ENCODE measurements at regions not wholly inside any gene's neighbourhood (a gene's known extent, or its start where the extent isn't known, plus 50 kb on each side); places are given as distances from the start of the nearest gene placed in this dataset.

DNA sequence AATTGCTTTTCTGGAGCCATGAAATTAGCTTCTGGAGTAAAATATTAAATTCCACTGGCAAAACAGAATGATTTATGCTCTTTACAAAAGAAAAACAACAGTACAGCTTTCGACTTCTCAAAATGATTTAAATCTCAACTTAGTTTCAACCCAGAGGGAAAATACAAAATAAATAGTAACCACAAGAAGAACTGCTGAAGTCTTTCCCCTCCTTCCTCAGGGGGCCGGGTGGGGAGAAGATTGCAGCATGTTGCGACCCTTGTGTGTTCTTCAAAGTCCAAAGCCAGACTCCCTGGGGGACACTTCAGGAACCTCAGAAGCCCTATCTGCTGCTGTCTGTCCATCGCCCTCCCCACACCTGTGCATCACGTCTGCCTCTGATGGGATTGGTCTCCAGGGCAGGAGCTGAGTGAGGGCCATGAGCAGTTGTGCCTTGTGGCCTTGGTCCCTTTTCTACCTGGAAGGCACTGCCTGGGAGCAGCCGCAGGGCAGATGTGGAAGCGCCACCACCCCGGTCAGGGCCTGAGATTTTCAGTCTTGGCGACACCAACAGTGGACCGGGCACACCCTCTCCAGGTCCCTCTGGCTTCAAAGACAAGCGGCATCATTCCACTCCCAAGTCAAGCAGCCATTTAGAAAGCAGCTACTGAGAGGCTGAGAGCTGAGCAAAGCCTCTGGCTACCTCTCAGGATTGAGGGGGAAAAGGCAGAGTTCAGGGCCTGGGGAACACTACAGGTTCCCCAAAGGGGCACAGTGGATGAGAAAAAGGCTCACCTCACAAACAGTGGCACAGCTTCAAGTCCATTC is 210.1 kb upstream of the RAB6C start:
- H3K36me3 Mint-ChIP-seq, result no peaks in the 10 kb centered on the region
- DNase-seq (ENCODE audit: low spot score in 2 of 2), result no peak
- H3K27ac Mint-ChIP-seq, result no peak overlapping the region
- ATAC-seq, result no peak
- H3K9me3 Mint-ChIP-seq, result peaks cover 0 to 5% of the 10 kb centered on the region in 2 donors

GRCh38 chr2:129771418-129772189 is 207.9 kb upstream of the RAB6C start:
- peaks cover 0 to 5% of the 10 kb centered on the region in 2 donors for H3K9me3 Mint-ChIP-seq

DNA sequence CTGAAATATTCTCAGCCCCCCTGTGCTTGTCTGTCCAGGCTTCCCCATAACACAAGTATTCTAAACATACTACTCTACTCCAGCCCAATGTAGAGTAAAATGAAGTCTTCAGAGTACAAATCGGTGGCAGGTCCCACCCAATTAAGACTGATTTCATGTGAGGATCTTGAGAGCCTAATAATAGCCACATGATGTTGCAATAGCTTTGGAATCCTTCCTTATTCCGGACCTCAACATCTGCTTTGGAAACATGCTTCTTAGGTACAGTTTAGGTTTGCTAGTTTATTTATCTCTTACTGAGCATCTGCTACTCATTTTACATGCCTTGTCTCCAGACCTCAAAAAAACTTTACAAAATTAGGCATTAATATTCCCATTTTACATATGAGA is 207.3 kb upstream of the RAB6C start:
- ATAC-seq (no peak), DNase-seq (ENCODE audit: low spot score in 2 of 2) (no peak)
- Mint-ChIP-seq H3K27ac (no peak overlapping the region), H3K36me3 (no peaks in the 10 kb centered on the region), H3K9me3 (peaks cover 0 to 5% of the 10 kb centered on the region in 2 donors)

More at GRCh38 chr2:129771418-129772189, 207.9 kb upstream of the RAB6C start:
- Mint-ChIP-seq H3K36me3 (no peaks in the 10 kb centered on the region), H3K27ac (no peak overlapping the region)
- ATAC-seq (no peak), DNase-seq (ENCODE audit: low spot score in 2 of 2) (no peak)

DNA sequence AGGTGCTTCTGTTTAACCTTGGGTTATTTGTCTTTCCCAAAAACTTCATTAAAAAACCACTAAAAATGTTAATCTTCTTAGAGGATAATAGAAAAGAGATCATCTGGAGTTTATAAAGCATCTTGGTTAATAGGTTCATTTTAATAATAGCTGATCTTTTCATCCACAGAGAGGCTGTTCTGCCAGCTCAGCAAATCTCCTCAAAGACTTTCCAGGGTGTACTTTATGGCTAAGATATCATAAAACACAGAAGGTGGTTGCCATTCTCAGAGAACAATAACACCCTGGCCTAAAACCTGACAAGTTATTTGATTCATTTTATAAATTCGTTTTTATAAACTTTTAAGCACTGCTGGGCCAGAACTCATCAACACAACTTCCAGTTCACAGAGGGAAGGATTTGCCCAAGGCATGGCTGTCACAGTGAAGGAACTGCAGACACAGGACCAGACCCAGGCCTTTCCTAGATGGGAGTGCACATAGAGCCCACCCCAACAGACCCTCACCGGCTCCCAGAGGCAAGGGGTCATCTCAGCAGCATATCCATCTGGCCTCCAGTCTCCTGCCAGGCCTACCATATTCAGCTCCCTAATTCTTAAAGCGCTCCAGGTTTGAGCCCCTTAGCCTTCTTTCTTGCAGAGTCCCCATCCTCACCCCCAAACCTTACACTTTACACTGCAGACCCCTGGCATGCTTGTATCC is 203.4 kb upstream of the RAB6C start:
- H3K36me3 Mint-ChIP-seq, result no peaks in the 10 kb centered on the region
- ATAC-seq, result no peak
- H3K27ac Mint-ChIP-seq, result no peak overlapping the region
- peaks cover 0 to 5% of the 10 kb centered on the region in 2 donors for H3K9me3 Mint-ChIP-seq
- no peak for DNase-seq (ENCODE audit: low spot score in 2 of 2)

- ATAC-seq, result no peak
- Mint-ChIP-seq H3K27ac (no peak overlapping the region), H3K36me3 (no peaks in the 10 kb centered on the region), H3K9me3 (no peaks in the 10 kb centered on the region)
- no peak for DNase-seq (ENCODE audit: low spot score in 2 of 2)
These were observed 202.3 kb upstream of the RAB6C start for GRCh38 chr2:129777146-129777545.

GRCh38 chr2:129777762-129778583 is 201.5 kb upstream of the RAB6C start:
- DNase-seq (ENCODE audit: low spot score in 2 of 2), result no peak
- Mint-ChIP-seq H3K9me3 (no peaks in the 10 kb centered on the region), H3K36me3 (no peaks in the 10 kb centered on the region), H3K27ac (no peak overlapping the region)
- no peak for ATAC-seq

DNA sequence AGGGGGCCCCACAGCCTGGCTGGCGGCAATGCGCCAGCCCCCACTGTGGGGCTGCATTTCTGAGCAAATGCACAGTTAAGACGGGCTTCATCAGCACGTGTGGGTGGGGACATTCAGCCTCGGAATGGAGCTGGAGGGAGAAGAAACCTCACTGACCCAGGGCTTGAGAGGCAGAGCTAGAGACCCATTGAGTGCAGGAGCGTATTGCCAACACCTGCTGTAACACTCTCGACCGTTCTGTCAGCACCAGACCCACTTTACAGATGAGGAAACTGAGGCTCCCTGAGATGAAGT is 200.9 kb upstream of the RAB6C start:
- ATAC-seq (no peak), DNase-seq (ENCODE audit: low spot score in 2 of 2) (no peak)
- H3K27ac Mint-ChIP-seq, result no peak overlapping the region
- H3K36me3 Mint-ChIP-seq, result no peaks in the 10 kb centered on the region
- no peaks in the 10 kb centered on the region for H3K9me3 Mint-ChIP-seq

DNA sequence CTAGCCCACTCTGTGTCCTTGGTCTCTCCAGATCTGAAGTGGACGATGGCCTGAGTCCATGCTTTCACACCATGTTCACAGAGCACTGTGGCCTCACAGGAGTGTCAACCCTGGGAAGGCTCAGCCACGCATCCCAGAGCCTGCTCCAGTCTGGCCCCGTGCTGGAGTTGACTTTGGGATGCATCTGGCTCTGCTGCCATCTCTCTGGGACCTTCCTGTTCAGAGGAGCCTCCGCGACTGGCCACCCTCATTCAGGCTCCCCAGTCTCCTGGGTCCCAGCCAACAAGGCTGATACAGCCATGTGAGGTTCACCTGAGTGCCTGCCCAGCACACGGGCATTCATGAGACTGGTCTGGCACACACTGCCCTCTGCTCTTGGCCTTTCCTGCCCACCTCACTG is 199.7 kb upstream of the RAB6C start:
- Mint-ChIP-seq H3K9me3 (no peaks in the 10 kb centered on the region), H3K36me3 (no peaks in the 10 kb centered on the region), H3K27ac (no peak overlapping the region)
- DNase-seq (ENCODE audit: low spot score in 2 of 2) (no peak), ATAC-seq (no peak)

GRCh38 chr2:129780316-129781270 is 198.9 kb upstream of the RAB6C start:
- DNase-seq (ENCODE audit: low spot score in 2 of 2) (no peak), ATAC-seq (no peak)
- Mint-ChIP-seq H3K27ac (no peak overlapping the region), H3K36me3 (no peaks in the 10 kb centered on the region), H3K9me3 (no peaks in the 10 kb centered on the region)

DNA sequence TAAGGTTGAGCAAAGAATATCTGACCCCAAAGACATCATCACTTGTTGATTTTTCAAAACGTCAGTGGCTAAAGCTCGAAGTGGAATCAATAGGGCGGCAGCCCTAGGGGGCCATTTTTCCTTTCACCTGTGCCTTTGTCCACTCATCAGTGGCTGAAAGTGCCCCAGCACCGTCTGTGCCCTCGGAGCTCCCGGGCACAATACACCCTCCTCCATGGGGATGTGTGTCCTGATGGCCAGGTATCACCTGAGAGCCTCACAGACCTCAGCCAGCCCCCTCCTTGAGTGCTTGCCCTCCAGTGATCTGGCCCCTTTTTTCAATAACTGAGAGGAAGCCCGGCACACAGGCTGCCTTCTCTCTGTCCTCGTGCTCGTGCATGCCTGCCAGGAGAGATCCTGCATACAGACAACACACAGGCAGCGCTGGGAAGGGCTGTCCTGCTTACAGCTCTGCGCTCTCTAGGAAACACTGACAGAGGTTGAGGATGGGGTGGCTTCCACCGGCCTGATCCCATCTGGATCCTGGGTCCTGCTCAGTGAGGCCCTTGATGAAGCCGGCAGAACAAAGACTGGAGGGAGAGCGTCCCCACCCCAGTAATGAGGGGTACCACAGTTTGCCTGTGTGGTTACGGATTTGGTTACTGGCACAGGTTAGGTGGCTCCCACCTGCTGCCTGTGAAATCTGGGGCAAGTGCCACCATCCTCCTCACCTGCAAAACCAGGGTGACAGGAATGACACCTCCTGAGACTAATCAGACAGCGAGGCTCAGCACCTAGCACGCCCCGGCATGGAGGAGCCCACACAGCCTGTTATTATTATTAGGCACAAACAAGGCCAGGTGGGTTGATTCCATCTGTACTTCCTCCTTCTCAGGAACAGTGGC is 197.5 kb upstream of the RAB6C start:
- ATAC-seq (no peak), DNase-seq (ENCODE audit: low spot score in 2 of 2) (no peak)
- no peaks in the 10 kb centered on the region for H3K36me3 Mint-ChIP-seq
- H3K9me3 Mint-ChIP-seq, result no peaks in the 10 kb centered on the region
- H3K27ac Mint-ChIP-seq, result no peak overlapping the region

DNA sequence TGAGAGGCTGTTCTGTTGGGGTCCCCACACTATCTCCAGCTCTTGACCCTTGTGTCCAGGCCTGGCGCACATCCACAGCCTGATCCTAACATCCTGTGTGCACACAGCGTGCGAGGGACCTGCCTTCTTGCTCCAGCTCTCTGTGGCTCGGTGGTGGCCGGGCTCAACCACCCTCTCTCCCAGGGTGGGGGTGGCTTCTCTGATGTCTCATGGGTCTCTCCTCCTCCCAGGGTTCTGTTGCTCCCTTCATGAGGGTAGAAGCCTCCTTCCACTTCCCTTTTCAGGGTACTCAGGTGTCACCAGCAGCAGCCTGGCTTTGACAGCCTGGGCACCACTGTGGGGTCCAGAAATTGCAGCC is 196.9 kb upstream of the RAB6C start:
- H3K9me3 Mint-ChIP-seq, result no peaks in the 10 kb centered on the region
- H3K36me3 Mint-ChIP-seq, result no peaks in the 10 kb centered on the region
- ATAC-seq (no peak), DNase-seq (ENCODE audit: low spot score in 2 of 2) (no peak)
- no peak overlapping the region for H3K27ac Mint-ChIP-seq

DNA sequence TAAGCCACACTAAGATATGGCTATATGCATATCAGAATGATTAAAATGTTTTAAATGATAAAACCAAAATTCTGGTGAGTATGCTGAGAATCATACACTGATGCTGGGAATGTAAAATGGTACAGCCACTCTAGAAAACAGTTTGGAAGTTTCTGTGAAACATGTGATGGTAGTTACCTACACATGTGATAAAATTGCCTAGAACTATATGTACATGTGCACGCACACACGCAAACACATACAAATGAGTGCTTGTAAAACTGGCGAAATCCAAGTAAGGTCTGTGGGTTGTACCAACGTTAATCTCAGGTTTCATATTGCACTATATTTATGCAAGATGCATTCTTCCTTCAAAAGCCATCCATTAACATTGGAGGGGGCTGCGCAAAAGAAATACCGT is 195.0 kb upstream of the RAB6C start:
- Mint-ChIP-seq H3K27ac (no peak overlapping the region), H3K36me3 (no peaks in the 10 kb centered on the region), H3K9me3 (no peaks in the 10 kb centered on the region)
- no peak for DNase-seq (ENCODE audit: low spot score in 2 of 2)
- no peak for ATAC-seq

- ATAC-seq (no peak), DNase-seq (ENCODE audit: low spot score in 2 of 2) (no peak)
- no peaks in the 10 kb centered on the region for H3K9me3 Mint-ChIP-seq
- H3K27ac Mint-ChIP-seq, result no peak overlapping the region
- no peaks in the 10 kb centered on the region for H3K36me3 Mint-ChIP-seq
These were observed 187.8 kb upstream of the RAB6C start for GRCh38 chr2:129791712-129792111.

GRCh38 chr2:129793431-129793902 is 186.0 kb upstream of the RAB6C start:
- no peaks in the 10 kb centered on the region for H3K9me3 Mint-ChIP-seq
- no peak overlapping the region for H3K27ac Mint-ChIP-seq
- no peaks in the 10 kb centered on the region for H3K36me3 Mint-ChIP-seq
- ATAC-seq (no peak), DNase-seq (ENCODE audit: low spot score in 2 of 2) (no peak)

GRCh38 chr2:129794116-129794515 is 185.3 kb upstream of the RAB6C start:
- ATAC-seq, result no peak
- DNase-seq (ENCODE audit: low spot score in 2 of 2), result no peak
- Mint-ChIP-seq H3K27ac (no peak overlapping the region), H3K9me3 (no peaks in the 10 kb centered on the region), H3K36me3 (no peaks in the 10 kb centered on the region)

Data from activated naive CD4-positive, alpha-beta T cell treated with anti-CD3 and anti-CD28 coated beads, Interleukin-2, amount 50 U/mL, for 72 hours (primary cell).